ENCODE measurements at regions not wholly inside any gene's neighbourhood (a gene's known extent, or its start where the extent isn't known, plus 50 kb on each side); places are given as distances from the start of the nearest gene placed in this dataset.

DNA sequence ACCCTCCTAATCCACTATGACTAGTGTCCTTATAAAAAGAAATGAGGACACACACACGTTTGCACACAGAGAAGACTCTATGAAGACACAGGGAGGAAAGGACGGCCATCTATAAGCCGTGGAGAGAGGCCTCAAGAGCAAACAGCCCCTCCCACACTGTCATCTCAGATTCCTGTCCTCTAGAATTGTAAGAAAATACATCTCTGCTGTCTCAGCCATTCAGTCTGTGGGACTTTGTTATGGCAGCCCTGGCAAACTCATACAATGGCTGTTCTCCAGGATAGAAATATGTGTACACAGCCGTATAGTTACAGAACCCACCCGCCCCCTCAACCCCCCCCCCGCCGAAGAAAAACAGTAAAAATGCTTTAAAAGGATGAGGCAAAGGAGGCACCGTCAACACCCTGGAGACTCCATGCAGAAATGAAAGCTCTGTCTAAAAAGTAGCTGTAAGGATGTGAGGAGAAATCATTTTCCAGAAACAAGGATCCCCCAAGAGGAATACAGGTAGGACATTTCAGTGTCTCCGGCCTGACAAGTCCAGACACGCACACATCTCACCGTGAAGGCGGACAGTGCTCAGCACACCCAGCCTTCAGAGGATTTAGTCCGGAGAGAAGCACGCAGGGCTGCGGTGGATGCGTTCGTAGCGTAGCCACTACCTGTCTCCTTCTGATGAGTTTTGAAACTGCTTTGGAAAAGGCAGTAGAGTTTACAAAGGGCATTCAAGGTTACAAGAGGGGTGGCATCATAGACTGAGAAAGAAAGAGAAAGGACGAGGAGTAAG, 110.8 kb upstream of the ERCC6L2 start (continued):
- TF ChIP-seq, protein P1, sequence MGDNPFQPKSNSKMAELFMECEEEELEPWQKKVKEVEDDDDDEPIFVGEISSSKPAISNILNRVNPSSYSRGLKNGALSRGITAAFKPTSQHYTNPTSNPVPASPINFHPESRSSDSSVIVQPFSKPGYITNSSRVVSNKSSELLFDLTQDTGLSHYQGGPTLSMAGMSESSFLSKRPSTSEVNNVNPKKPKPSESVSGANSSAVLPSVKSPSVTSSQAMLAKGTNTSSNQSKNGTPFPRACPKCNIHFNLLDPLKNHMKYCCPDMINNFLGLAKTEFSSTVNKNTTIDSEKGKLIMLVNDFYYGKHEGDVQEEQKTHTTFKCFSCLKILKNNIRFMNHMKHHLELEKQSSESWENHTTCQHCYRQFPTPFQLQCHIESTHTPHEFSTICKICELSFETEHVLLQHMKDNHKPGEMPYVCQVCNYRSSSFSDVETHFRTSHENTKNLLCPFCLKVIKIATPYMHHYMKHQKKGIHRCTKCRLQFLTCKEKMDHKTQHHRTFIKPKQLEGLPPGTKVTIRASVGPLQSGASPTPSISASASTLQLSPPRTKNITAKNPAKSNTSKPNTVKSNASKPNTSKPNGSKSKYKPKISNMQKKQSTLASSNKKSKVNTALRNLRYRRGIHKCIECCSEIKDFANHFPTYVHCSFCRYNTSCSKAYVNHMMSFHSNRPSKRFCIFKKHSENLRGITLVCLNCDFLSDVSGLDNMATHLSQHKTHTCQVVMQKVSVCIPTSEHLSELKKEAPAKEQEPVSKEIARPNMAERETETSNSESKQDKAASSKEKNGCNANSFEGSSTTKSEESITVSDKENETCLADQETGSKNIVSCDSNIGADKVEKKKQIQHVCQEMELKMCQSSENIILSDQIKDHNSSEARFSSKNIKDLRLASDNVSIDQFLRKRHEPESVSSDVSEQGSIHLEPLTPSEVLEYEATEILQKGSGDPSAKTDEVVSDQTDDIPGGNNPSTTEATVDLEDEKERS (CRISPR knock-in tag; IDR thresholded peaks at IDR 0.05): no peak
- TF ChIP-seq RAD21 (CRISPR knock-in tag; IDR thresholded peaks at IDR 0.05) (no peak), ZNF333 (CRISPR knock-in tag; IDR thresholded peaks at IDR 0.05; ENCODE audit: borderline replicate concordance) (no peak), KDM5B (CRISPR knock-in tag; IDR thresholded peaks at IDR 0.05; ENCODE audit: borderline replicate concordance) (no peak), REXO4 (CRISPR knock-in tag; IDR thresholded peaks at IDR 0.05; ENCODE audit: borderline replicate concordance) (no peak), ZNF354B (CRISPR knock-in tag; IDR thresholded peaks at IDR 0.05) (no peak), CBX2 (IDR thresholded peaks at IDR 0.05; ENCODE audit: low read depth, low read length) (no peak), CBX2 (CRISPR knock-in tag; IDR thresholded peaks at IDR 0.05; ENCODE audit: low read depth) (no peak), ZNF75D (CRISPR knock-in tag; IDR thresholded peaks at IDR 0.05; ENCODE audit: borderline replicate concordance) (no peak), ASH2L (IDR thresholded peaks at IDR 0.05; ENCODE audit: insufficient read length, low read depth, low read length) (no peak), ZNF768 (CRISPR knock-in tag; IDR thresholded peaks at IDR 0.05) (no peak), ATF7-NPFF (CRISPR knock-in tag; IDR thresholded peaks at IDR 0.05; ENCODE audit: low read depth) (no peak), RFX1 (IDR thresholded peaks at IDR 0.05) (no peak), ZNF143 (CRISPR knock-in tag; IDR thresholded peaks at IDR 0.05) (no peak)
- TF ChIP-seq, protein P2, sequence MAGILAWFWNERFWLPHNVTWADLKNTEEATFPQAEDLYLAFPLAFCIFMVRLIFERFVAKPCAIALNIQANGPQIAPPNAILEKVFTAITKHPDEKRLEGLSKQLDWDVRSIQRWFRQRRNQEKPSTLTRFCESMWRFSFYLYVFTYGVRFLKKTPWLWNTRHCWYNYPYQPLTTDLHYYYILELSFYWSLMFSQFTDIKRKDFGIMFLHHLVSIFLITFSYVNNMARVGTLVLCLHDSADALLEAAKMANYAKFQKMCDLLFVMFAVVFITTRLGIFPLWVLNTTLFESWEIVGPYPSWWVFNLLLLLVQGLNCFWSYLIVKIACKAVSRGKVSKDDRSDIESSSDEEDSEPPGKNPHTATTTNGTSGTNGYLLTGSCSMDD (CRISPR knock-in tag; IDR thresholded peaks at IDR 0.05): no peak
- TF ChIP-seq, protein P3, sequence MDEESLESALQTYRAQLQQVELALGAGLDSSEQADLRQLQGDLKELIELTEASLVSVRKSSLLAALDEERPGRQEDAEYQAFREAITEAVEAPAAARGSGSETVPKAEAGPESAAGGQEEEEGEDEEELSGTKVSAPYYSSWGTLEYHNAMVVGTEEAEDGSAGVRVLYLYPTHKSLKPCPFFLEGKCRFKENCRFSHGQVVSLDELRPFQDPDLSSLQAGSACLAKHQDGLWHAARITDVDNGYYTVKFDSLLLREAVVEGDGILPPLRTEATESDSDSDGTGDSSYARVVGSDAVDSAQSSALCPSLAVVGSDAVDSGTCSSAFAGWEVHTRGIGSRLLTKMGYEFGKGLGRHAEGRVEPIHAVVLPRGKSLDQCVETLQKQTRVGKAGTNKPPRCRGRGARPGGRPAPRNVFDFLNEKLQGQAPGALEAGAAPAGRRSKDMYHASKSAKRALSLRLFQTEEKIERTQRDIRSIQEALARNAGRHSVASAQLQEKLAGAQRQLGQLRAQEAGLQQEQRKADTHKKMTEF (CRISPR knock-in tag; IDR thresholded peaks at IDR 0.05): no peak
- TF ChIP-seq, protein P4, sequence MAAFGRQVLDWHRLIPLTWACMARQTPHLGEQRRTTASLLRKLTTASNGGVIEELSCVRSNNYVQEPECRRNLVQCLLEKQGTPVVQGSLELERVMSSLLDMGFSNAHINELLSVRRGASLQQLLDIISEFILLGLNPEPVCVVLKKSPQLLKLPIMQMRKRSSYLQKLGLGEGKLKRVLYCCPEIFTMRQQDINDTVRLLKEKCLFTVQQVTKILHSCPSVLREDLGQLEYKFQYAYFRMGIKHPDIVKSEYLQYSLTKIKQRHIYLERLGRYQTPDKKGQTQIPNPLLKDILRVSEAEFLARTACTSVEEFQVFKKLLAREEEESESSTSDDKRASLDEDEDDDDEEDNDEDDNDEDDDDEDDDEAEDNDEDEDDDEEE (CRISPR knock-in tag; IDR thresholded peaks at IDR 0.05): no peak
- TF ChIP-seq, protein P5, sequence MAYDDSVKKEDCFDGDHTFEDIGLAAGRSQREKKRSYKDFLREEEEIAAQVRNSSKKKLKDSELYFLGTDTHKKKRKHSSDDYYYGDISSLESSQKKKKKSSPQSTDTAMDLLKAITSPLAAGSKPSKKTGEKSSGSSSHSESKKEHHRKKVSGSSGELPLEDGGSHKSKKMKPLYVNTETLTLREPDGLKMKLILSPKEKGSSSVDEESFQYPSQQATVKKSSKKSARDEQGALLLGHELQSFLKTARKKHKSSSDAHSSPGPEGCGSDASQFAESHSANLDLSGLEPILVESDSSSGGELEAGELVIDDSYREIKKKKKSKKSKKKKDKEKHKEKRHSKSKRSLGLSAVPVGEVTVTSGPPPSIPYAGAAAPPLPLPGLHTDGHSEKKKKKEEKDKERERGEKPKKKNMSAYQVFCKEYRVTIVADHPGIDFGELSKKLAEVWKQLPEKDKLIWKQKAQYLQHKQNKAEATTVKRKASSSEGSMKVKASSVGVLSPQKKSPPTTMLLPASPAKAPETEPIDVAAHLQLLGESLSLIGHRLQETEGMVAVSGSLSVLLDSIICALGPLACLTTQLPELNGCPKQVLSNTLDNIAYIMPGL (CRISPR knock-in tag; IDR thresholded peaks at IDR 0.05; ENCODE audit: borderline replicate concordance in 1 of 2, low read depth in 1 of 2): no peak
- TF ChIP-seq, protein P6, sequence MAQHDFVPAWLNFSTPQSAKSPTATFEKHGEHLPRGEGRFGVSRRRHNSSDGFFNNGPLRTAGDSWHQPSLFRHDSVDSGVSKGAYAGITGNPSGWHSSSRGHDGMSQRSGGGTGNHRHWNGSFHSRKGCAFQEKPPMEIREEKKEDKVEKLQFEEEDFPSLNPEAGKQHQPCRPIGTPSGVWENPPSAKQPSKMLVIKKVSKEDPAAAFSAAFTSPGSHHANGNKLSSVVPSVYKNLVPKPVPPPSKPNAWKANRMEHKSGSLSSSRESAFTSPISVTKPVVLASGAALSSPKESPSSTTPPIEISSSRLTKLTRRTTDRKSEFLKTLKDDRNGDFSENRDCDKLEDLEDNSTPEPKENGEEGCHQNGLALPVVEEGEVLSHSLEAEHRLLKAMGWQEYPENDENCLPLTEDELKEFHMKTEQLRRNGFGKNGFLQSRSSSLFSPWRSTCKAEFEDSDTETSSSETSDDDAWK (CRISPR knock-in tag; IDR thresholded peaks at IDR 0.05): no peak

Data from HepG2 (cell line).